PFSK-1 (cell line): ENCODE measurements at regions not wholly inside any gene's neighbourhood (a gene's known extent, or its start where the extent isn't known, plus 50 kb on each side); places are given as distances from the start of the nearest gene placed in this dataset.

Experiments used
- FOXP2 ChIP-seq: optimal IDR thresholded peaks from 2 replicates; pipeline ENCODE3; 2011; ENCODE audit warnings: borderline replicate concordance, control low read depth, inconsistent platforms; ENCODE audit not compliant: insufficient read depth; ENCODE audit errors: extremely low read length, extremely low read depth
- POLR2AphosphoS5 ChIP-seq: IDR thresholded peaks from 2 replicates; pipeline ENCODE4 v1.6.1; 2012; ENCODE audit warnings: low read depth, mild to moderate bottlenecking, control low read depth, low read length, moderate library complexity

DNA sequence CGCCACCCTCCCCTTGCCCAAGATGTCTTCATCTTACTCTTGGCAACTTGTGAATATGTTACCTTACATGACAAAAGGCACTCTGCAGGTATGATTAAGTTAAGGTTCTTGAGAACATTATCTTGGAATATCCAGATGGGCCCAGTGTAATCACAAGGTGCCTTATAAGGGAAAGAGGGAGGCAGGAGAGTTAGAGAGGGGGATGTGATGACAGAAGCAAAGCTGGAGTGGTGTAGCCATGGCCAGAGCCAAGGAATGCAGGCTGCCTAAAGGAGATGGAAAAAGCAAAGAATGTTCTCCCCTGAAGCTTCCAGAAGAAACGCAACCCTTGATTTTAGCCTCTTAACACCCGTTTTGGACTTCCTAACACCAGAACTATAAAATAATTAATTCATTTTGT, 318.0 kb downstream of the C7orf25 start:
- TF ChIP-seq POLR2AphosphoS5 (no peak), FOXP2 (no peak)
